Liver (tissue), 8 donors: ENCODE measurements at regions not wholly inside any gene's neighbourhood (a gene's known extent, or its start where the extent isn't known, plus 50 kb on each side); places are given as distances from the start of the nearest gene placed in this dataset.

ENCODE experiments used
- DNase-seq: peaks from one replicate; pipeline ENCODE4 v3.0.0-alpha.2; 2017; ENCODE audit warnings: low spot score
- H3K27ac ChIP-seq, 2 donors: one replicate each; pipeline ENCODE4 v1.7.0; 2013; ENCODE audit warnings: inconsistent platforms in 2 of 2, low read length in 2 of 2, control low read depth in 1 of 2, low read depth in 1 of 2, mild to moderate bottlenecking in 1 of 2
- H3K27me3 ChIP-seq, 4 donors: one replicate each; pipeline versions ENCODE4 v1.6.1 to v1.7.0; 2013; ENCODE audit warnings: low read length in 3 of 4, inconsistent platforms in 1 of 4, mild to moderate bottlenecking in 1 of 4, moderate library complexity in 1 of 4; ENCODE audit not compliant: control insufficient read depth in 4 of 4, insufficient read depth in 4 of 4
- H3K36me3 ChIP-seq, 4 donors: one replicate each; pipeline versions ENCODE4 v1.6.1 to v1.7.0; 2013; ENCODE audit warnings: low read length in 3 of 4, mild to moderate bottlenecking in 3 of 4, low read depth in 1 of 4, moderate library complexity in 1 of 4; ENCODE audit not compliant: control insufficient read depth in 4 of 4, insufficient read depth in 3 of 4
- H3K4me1 ChIP-seq, 4 donors: one replicate each; pipeline versions ENCODE4 v1.6.1 to v1.7.0; 2013; ENCODE audit warnings: low read length in 3 of 4, mild to moderate bottlenecking in 3 of 4, moderate library complexity in 1 of 4; ENCODE audit not compliant: control insufficient read depth in 4 of 4, insufficient read depth in 4 of 4
- H3K4me3 ChIP-seq, 3 donors: one replicate each; pipeline versions ENCODE4 v1.6.1 to v1.7.0; 2013; ENCODE audit warnings: low read length in 3 of 3, control low read depth in 1 of 3, low read depth in 1 of 3, mild to moderate bottlenecking in 1 of 3
- H3K9ac ChIP-seq, 2 donors: one replicate each; pipeline ENCODE4 v1.7.0; 2013; ENCODE audit warnings: low read length in 2 of 2, mild to moderate bottlenecking in 2 of 2, moderate library complexity in 2 of 2, control low read depth in 1 of 2, low read depth in 1 of 2
- H3K9me3 ChIP-seq, 4 donors: one replicate each; pipeline versions ENCODE4 v1.6.1 to v1.7.0; 2013; ENCODE audit warnings: low read length in 3 of 4; ENCODE audit not compliant: control insufficient read depth in 4 of 4
- ATF3 ChIP-seq: IDR thresholded peaks from 2 replicates; pipeline ENCODE4 v1.6.1; 2016; ENCODE audit warnings: antibody characterized with exemption
- EGR1 ChIP-seq, 2 donors: IDR thresholded peaks; 2 replicates each; pipeline ENCODE4 v1.6.1; 2016 to 2018; ENCODE audit warnings: antibody characterized with exemption in 2 of 2, low read depth in 2 of 2
- FOXA1 ChIP-seq: IDR thresholded peaks from 2 replicates; pipeline ENCODE4 v1.6.1; 2016; ENCODE audit warnings: antibody characterized with exemption
- FOXA2 ChIP-seq: IDR thresholded peaks from 2 replicates; pipeline ENCODE4 v1.6.1; 2016; ENCODE audit warnings: antibody characterized with exemption
- GABPA ChIP-seq, 2 donors: IDR thresholded peaks in 1 of 2; conservative IDR thresholded peaks in 1 of 2; 2 replicates each; pipeline ENCODE4 v1.6.1; 2016; ENCODE audit warnings: antibody characterized with exemption in 2 of 2, mild to moderate bottlenecking in 1 of 2, moderate library complexity in 1 of 2
- HNF4A ChIP-seq, 2 donors: conservative IDR thresholded peaks; 2 replicates each; pipeline ENCODE4 v1.6.1; 2016; ENCODE audit warnings: antibody characterized with exemption in 2 of 2, mild to moderate bottlenecking in 2 of 2
- HNF4G ChIP-seq: IDR thresholded peaks from 2 replicates; pipeline ENCODE4 v1.6.1; 2016; ENCODE audit warnings: antibody characterized with exemption
- JUND ChIP-seq, 2 donors: IDR thresholded peaks; 2 replicates each; pipeline ENCODE4 v1.6.1; 2016; ENCODE audit warnings: antibody characterized with exemption in 2 of 2
- MAX ChIP-seq: IDR thresholded peaks from 2 replicates; pipeline ENCODE4 v1.6.1; 2016; ENCODE audit warnings: antibody characterized with exemption
- NR2F2 ChIP-seq: IDR thresholded peaks from 2 replicates; pipeline ENCODE4 v1.6.1; 2016; ENCODE audit warnings: antibody characterized with exemption
- RAD21 ChIP-seq, 2 donors: IDR thresholded peaks; 2 replicates each; pipeline ENCODE4 v1.6.1; 2016; ENCODE audit warnings: antibody characterized with exemption in 2 of 2, mild to moderate bottlenecking in 2 of 2
- RXRA ChIP-seq, 2 donors: IDR thresholded peaks; 2 replicates each; pipeline ENCODE4 v1.6.1; 2017 to 2018; ENCODE audit warnings: antibody characterized with exemption in 2 of 2, mild to moderate bottlenecking in 1 of 2
- SP1 ChIP-seq: IDR thresholded peaks from 2 replicates; pipeline ENCODE4 v1.6.1; 2018; ENCODE audit warnings: antibody characterized with exemption, mild to moderate bottlenecking
- TAF1 ChIP-seq: conservative IDR thresholded peaks from 2 replicates; pipeline ENCODE4 v1.6.1; 2016; ENCODE audit warnings: antibody characterized with exemption, mild to moderate bottlenecking
- YY1 ChIP-seq: IDR thresholded peaks from 2 replicates; pipeline ENCODE4 v1.6.1; 2016; ENCODE audit warnings: antibody characterized with exemption, mild to moderate bottlenecking
- ZBTB33 ChIP-seq: IDR thresholded peaks from 2 replicates; pipeline ENCODE4 v1.6.1; 2016; ENCODE audit warnings: antibody characterized with exemption
- WGBS: extraction: QIAGEN DNeasy Blood & Tissue Kit; methylation state at CpG from one replicate; pipeline ENCODE4 v1.1.7; 2013; 5-methylcytosine and 5-hydroxymethylcytosine counted together
- TF ChIP-seq, protein P1 (sequence below): IDR thresholded peaks from 2 replicates; pipeline ENCODE4 v1.6.1; 2016; ENCODE audit warnings: antibody characterized with exemption, mild to moderate bottlenecking
- TF ChIP-seq, protein P2 (sequence below): fragments of 150-350 bp; IDR thresholded peaks from 2 replicates; pipeline ENCODE4 v1.5.1; 2017; ENCODE audit warnings: improper control_type of control experiment, low read depth, low read length; ENCODE audit not compliant: missing input control
- donor health status: healthy.
- donor health status: healthy.
- donor health status: healthy.
- donor health status: healthy.
- donor health status: healthy.

DNA sequence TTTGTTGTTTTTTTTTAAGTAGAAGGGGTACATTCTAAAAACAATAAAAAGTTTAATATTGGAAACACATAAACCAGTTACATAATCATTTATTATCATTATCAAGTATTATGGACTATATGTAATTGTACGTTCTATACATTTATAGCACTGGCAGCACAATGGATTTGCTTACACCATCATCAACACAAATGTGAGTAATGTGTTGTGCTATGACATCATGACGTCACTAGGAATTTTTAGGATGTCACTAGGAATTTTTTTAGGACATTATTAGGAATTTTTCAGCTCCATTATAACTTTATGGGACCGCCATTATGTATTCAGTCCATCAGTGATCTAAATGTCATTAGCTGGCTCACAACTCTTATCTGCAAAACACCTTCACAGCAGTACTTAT is 126.8 kb upstream of the SYT10 start:
- H3K4me3 ChIP-seq = no peak overlapping the region
- DNase-seq = no peak
- H3K9ac ChIP-seq = no peak overlapping the region
- WGBS = 69% methylated on average over 3 of the region's 3 CpGs
- H3K36me3 ChIP-seq = no peaks in the 10 kb centered on the region
- H3K9me3 ChIP-seq = peaks cover 0 to 4% (median 0%) of the 10 kb centered on the region in 4 donors
- TF ChIP-seq ATF3 (no peak), HNF4A (conservative IDR thresholded peaks at IDR 0.05) (no peak), TAF1 (no peak), RAD21 (IDR thresholded peaks at IDR 0.05) (no peak), RXRA (IDR thresholded peaks at IDR 0.05) (no peak), YY1 (no peak), NR2F2 (no peak)
- TF ChIP-seq, protein P1, sequence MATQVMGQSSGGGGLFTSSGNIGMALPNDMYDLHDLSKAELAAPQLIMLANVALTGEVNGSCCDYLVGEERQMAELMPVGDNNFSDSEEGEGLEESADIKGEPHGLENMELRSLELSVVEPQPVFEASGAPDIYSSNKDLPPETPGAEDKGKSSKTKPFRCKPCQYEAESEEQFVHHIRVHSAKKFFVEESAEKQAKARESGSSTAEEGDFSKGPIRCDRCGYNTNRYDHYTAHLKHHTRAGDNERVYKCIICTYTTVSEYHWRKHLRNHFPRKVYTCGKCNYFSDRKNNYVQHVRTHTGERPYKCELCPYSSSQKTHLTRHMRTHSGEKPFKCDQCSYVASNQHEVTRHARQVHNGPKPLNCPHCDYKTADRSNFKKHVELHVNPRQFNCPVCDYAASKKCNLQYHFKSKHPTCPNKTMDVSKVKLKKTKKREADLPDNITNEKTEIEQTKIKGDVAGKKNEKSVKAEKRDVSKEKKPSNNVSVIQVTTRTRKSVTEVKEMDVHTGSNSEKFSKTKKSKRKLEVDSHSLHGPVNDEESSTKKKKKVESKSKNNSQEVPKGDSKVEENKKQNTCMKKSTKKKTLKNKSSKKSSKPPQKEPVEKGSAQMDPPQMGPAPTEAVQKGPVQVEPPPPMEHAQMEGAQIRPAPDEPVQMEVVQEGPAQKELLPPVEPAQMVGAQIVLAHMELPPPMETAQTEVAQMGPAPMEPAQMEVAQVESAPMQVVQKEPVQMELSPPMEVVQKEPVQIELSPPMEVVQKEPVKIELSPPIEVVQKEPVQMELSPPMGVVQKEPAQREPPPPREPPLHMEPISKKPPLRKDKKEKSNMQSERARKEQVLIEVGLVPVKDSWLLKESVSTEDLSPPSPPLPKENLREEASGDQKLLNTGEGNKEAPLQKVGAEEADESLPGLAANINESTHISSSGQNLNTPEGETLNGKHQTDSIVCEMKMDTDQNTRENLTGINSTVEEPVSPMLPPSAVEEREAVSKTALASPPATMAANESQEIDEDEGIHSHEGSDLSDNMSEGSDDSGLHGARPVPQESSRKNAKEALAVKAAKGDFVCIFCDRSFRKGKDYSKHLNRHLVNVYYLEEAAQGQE = no peak
- no peaks in the 10 kb centered on the region for H3K4me1 ChIP-seq
- H3K27me3 ChIP-seq = peaks cover 0 to 3% (median 0%) of the 10 kb centered on the region in 4 donors
- no peak overlapping the region for H3K27ac ChIP-seq

DNA sequence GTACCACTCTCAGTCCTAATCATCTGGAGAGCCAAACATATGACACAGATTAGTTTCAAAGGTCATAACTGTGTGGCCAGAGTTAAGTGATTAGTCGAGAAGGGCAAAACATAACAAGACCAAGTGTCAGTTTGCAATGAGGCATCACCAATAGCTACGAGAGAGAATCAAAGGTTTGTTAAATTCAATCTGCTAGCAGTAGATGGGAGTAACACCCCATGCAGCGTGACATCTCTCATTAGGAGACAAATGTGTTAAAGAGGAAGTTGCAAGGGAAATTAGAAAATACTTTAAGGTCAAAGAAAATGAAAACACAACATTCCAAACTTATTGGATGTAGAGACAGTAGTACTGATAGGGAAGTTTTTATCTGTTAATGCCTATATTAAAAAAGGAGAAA is 135.7 kb upstream of the SYT10 start:
- no peaks in the 10 kb centered on the region for H3K4me1 ChIP-seq
- 31% methylated on average over 3 of the region's 3 CpGs for WGBS
- no peak overlapping the region for H3K4me3 ChIP-seq
- no peaks in the 10 kb centered on the region for H3K36me3 ChIP-seq
- no peak overlapping the region for H3K9ac ChIP-seq
- peaks cover 0 to 4% (median 0%) of the 10 kb centered on the region in 4 donors for H3K27me3 ChIP-seq
- H3K9me3 ChIP-seq = no peaks in the 10 kb centered on the region
- H3K27ac ChIP-seq = no peak overlapping the region
- TF ChIP-seq NR2F2 (no peak), FOXA2 (no peak), EGR1 (IDR thresholded peaks at IDR 0.05; ENCODE audit: low read depth in 2 of 2) (no peak), HNF4G (no peak), RAD21 (IDR thresholded peaks at IDR 0.05) (no peak), FOXA1 (no peak), SP1 (no peak), ZBTB33 (no peak), GABPA (IDR thresholded peaks at IDR 0.05 in 1 of 2, conservative IDR thresholded peaks at IDR 0.05 in 1 of 2) (no peak), HNF4A (conservative IDR thresholded peaks at IDR 0.05) (no peak), YY1 (no peak), JUND (IDR thresholded peaks at IDR 0.05) (no peak), TAF1 (no peak), MAX (no peak), ATF3 (no peak), RXRA (IDR thresholded peaks at IDR 0.05) (no peak)
- TF ChIP-seq, protein P1 = no peak
- TF ChIP-seq, protein P2, sequence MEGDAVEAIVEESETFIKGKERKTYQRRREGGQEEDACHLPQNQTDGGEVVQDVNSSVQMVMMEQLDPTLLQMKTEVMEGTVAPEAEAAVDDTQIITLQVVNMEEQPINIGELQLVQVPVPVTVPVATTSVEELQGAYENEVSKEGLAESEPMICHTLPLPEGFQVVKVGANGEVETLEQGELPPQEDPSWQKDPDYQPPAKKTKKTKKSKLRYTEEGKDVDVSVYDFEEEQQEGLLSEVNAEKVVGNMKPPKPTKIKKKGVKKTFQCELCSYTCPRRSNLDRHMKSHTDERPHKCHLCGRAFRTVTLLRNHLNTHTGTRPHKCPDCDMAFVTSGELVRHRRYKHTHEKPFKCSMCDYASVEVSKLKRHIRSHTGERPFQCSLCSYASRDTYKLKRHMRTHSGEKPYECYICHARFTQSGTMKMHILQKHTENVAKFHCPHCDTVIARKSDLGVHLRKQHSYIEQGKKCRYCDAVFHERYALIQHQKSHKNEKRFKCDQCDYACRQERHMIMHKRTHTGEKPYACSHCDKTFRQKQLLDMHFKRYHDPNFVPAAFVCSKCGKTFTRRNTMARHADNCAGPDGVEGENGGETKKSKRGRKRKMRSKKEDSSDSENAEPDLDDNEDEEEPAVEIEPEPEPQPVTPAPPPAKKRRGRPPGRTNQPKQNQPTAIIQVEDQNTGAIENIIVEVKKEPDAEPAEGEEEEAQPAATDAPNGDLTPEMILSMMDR = no peak
- no peak for DNase-seq
